ENCODE measurements at regions not wholly inside any gene's neighbourhood (a gene's known extent, or its start where the extent isn't known, plus 50 kb on each side); places are given as distances from the start of the nearest gene placed in this dataset.

DNA sequence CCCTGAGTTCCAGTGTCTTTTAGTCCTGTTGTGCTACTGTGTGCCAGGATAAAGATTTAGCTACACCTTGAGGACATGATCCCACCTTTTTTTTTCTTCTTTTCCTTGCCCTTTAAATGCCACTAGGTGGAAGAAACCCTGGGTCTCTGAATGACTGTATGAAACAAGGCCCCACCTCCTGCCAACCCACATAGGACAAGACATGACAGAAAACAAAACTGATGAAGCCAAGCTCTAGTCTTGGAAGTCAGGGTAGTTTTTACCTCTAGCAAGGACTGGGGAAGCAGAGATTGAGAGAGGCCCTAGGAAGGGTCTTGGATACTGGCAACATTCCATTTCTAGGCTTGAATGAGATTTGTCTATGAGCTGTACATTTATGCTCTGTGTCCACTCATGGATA, 410.7 kb downstream of the MIAT start:
- no peak overlapping the region for H3K9ac ChIP-seq (ENCODE audit: control insufficient read depth, extremely low read depth, insufficient read depth, low read length)
- no peak for DNase-seq (ENCODE audit: low read depth, low spot score)
- no peaks in the 10 kb centered on the region for H3K9me3 ChIP-seq (ENCODE audit: control insufficient read depth, low read depth, low read length)
- dilution Hi-C loops (cut with MboI; ENCODE audit: extremely low pct_ligation_motif_present, low sequenced_read_pairs): no loop called here
- H3K4me2 ChIP-seq (ENCODE audit: control insufficient read depth, extremely low read depth, insufficient read depth, low read depth, low read length): no peak overlapping the region
- H4K20me1 ChIP-seq (ENCODE audit: control insufficient read depth, extremely low read depth, insufficient read depth, low read length): peaks cover 2% of the 10 kb centered on the region
- H3K36me3 ChIP-seq (ENCODE audit: control insufficient read depth in 2 of 2, extremely low read depth in 1 of 2, insufficient read depth in 2 of 2, low read length in 2 of 2): no peaks in the 10 kb centered on the region
- no peaks in the 10 kb centered on the region for H3K9me1 ChIP-seq (ENCODE audit: control insufficient read depth, extremely low read depth, insufficient read depth, low read length)
- H3K79me2 ChIP-seq (ENCODE audit: control insufficient read depth, insufficient read depth, low read length): no peaks in the 10 kb centered on the region
- H3K27me3 ChIP-seq (ENCODE audit: control insufficient read depth, extremely low read depth, insufficient read depth, low read length): peaks cover 21% of the 10 kb centered on the region
- H3K27ac ChIP-seq (ENCODE audit: control insufficient read depth, insufficient read depth, low read length): no peak overlapping the region
- TF ChIP-seq EZH2 (IDR thresholded peaks at IDR 0.05; ENCODE audit: low read length): no peak
- TF ChIP-seq, protein P1, sequence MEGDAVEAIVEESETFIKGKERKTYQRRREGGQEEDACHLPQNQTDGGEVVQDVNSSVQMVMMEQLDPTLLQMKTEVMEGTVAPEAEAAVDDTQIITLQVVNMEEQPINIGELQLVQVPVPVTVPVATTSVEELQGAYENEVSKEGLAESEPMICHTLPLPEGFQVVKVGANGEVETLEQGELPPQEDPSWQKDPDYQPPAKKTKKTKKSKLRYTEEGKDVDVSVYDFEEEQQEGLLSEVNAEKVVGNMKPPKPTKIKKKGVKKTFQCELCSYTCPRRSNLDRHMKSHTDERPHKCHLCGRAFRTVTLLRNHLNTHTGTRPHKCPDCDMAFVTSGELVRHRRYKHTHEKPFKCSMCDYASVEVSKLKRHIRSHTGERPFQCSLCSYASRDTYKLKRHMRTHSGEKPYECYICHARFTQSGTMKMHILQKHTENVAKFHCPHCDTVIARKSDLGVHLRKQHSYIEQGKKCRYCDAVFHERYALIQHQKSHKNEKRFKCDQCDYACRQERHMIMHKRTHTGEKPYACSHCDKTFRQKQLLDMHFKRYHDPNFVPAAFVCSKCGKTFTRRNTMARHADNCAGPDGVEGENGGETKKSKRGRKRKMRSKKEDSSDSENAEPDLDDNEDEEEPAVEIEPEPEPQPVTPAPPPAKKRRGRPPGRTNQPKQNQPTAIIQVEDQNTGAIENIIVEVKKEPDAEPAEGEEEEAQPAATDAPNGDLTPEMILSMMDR (optimal IDR thresholded peaks at IDR 0.05 in 1 of 3, IDR thresholded peaks at IDR 0.05 in 1 of 3, conservative IDR thresholded peaks at IDR 0.05 in 1 of 3; ENCODE audit: extremely low read depth in 1 of 3, insufficient read depth in 2 of 3, low read length in 3 of 3): no peak
- H3K4me3 ChIP-seq (ENCODE audit: control insufficient read depth in 2 of 3, extremely low read depth in 1 of 3, insufficient read depth in 2 of 3, low read depth in 1 of 3, low read length in 3 of 3): no peak overlapping the region
- H2AFZ ChIP-seq (ENCODE audit: control insufficient read depth, low read length): no peak overlapping the region
- H3K4me1 ChIP-seq (ENCODE audit: control insufficient read depth, extremely low read depth, insufficient read depth, low read length): no peaks in the 10 kb centered on the region
- no peak for FAIRE-seq

DNA sequence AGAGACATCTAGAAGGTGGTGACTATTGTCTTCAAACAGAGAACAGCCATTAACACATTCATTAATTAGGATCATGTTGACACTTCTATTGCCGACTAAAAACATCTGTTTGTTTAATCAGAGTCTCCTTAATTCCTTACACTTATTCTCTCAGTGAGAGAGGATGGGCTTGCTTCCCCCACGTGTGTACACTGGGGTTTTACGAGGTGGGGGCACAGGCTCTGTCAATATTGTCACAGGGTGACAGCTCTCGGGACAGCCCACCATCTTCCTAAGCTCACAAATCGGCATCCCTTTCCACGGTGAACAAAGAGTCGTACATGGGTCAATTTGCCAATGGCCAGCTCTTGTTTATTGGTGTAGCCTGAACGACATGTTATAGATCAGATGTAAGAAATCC, 413.2 kb downstream of the MIAT start:
- Histone ChIP-seq H3K36me3 (ENCODE audit: control insufficient read depth in 2 of 2, extremely low read depth in 1 of 2, insufficient read depth in 2 of 2, low read length in 2 of 2) (no peaks in the 10 kb centered on the region), H4K20me1 (ENCODE audit: control insufficient read depth, extremely low read depth, insufficient read depth, low read length) (peaks cover 2% of the 10 kb centered on the region), H3K27me3 (ENCODE audit: control insufficient read depth, extremely low read depth, insufficient read depth, low read length) (peaks cover 8% of the 10 kb centered on the region), H2AFZ (ENCODE audit: control insufficient read depth, low read length) (no peak overlapping the region), H3K4me1 (ENCODE audit: control insufficient read depth, extremely low read depth, insufficient read depth, low read length) (no peaks in the 10 kb centered on the region), H3K27ac (ENCODE audit: control insufficient read depth, insufficient read depth, low read length) (no peak overlapping the region), H3K4me3 (ENCODE audit: control insufficient read depth in 2 of 3, extremely low read depth in 1 of 3, insufficient read depth in 2 of 3, low read depth in 1 of 3, low read length in 3 of 3) (no peak overlapping the region), H3K9me1 (ENCODE audit: control insufficient read depth, extremely low read depth, insufficient read depth, low read length) (no peaks in the 10 kb centered on the region), H3K4me2 (ENCODE audit: control insufficient read depth, extremely low read depth, insufficient read depth, low read depth, low read length) (no peak overlapping the region), H3K9ac (ENCODE audit: control insufficient read depth, extremely low read depth, insufficient read depth, low read length) (no peak overlapping the region), H3K79me2 (ENCODE audit: control insufficient read depth, insufficient read depth, low read length) (no peaks in the 10 kb centered on the region), H3K9me3 (ENCODE audit: control insufficient read depth, low read depth, low read length) (no peaks in the 10 kb centered on the region)
- DNase-seq (ENCODE audit: low read depth, low spot score) (no peak), FAIRE-seq (no peak)
- TF ChIP-seq, protein P1 (optimal IDR thresholded peaks at IDR 0.05 in 1 of 3, IDR thresholded peaks at IDR 0.05 in 1 of 3, conservative IDR thresholded peaks at IDR 0.05 in 1 of 3; ENCODE audit: extremely low read depth in 1 of 3, insufficient read depth in 2 of 3, low read length in 3 of 3): no peak
- no peak for TF ChIP-seq EZH2 (IDR thresholded peaks at IDR 0.05; ENCODE audit: low read length)
- dilution Hi-C loops (cut with MboI; ENCODE audit: extremely low pct_ligation_motif_present, low sequenced_read_pairs): no loop called here

Data from keratinocyte (primary cell).